ENCODE measurements at regions not wholly inside any gene's neighbourhood (a gene's known extent, or its start where the extent isn't known, plus 50 kb on each side); places are given as distances from the start of the nearest gene placed in this dataset.

GRCh38 chr3:106578911-106579310 is 710.1 kb upstream of the CBLB start:
- no peak for DNase-seq

DNA sequence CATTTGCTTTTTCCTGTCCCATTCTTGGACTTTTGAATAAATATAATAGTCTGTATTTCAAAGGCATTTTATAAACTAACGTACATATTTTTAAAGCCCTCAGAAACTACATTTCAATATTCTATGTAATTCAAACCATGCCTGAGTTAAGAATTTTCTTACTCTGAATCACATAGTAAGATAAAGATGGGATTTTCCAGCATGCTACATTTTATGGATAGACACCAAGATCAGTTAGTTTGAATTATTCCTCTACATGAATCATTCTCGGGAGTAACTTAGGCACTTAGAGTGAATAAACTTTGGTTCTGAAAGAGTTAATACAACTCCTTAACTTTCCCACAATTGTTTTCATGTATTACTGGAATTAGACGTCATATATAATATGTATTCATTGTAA is 713.3 kb upstream of the CBLB start:
- no peak for DNase-seq

DNA sequence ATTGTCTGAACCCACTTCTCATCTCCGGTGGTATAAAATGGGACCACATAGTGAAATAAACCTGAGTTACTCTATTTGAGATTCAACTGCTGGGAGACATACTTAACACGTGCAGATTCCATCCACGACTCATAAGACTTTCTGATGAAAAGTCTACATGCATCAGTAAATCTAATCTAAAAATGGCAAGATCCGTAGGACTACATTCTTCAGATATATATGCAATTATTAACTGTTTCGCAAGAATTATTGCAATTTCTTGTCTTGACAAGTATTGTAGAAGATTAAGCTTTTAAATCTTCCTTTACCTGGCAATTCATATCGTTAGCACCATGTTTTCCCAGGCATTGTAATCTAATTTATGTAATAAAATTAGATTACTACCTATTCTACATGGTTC is 718.7 kb upstream of the CBLB start:
- no peak for DNase-seq

DNA sequence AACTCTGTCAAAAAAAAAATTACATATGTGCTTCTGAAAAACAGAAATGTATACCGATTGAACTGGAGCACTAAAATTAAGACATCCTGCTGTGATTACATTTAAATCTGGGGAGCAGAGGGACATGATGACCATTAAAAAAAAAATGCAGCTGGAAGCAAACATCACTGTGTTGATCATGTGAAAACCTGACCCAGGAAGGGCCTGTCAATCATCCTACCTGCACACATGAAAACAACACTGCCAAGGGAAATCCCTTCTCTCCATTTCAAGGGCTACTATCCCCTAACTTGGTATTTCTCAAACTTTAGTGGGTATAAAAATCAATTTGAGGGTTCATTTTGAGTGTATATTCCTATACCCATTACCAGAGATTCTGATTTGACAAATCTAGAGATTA is 719.9 kb upstream of the CBLB start:
- no peak for DNase-seq

- no peak for DNase-seq
Measured at GRCh38 chr3:106589311-106589942, 720.6 kb upstream of the CBLB start.

- no peak for DNase-seq
Measured at GRCh38 chr3:106590216-106590615, 721.4 kb upstream of the CBLB start.

GRCh38 chr3:106593381-106593780 is 724.6 kb upstream of the CBLB start:
- no peak for DNase-seq

DNA sequence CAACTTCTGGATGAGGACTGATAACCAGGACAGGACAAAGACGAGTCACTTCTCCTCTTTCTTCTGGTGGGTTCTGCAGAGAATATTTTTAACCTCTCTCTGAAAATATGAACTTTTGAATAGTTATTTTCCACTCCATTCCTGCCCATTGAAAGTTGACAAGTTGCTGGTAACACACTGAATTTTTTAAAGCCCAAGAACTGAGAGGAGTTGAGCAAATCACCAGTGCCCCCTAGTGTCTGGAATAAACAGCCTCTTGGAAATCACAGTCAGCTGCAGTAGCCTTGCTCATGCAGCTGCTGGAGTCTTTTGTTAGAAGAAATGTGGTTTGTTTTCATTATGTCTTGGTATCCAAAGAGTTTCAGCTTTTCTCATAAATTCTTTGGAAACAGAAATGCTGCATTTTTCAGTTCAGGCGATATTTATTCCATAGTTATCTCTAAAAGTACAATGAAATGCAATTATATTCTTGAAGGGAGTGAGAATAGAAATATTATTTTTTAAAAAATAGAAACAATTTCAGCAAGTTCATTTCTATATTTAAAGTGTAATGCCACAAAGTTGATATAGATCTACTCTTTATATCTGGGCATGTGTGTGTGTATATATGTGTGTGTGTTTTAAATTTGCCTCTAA is 741.0 kb upstream of the CBLB start:
- DNase-seq = no peak

- DNase-seq = no peak
Measured at GRCh38 chr3:106610362-106610959, 741.6 kb upstream of the CBLB start.

- no peak for DNase-seq
Measured at GRCh38 chr3:106611116-106611515, 742.3 kb upstream of the CBLB start.

- no peak for DNase-seq
Measured at GRCh38 chr3:106611841-106612240, 743.0 kb upstream of the CBLB start.

- no peak for DNase-seq
Measured at GRCh38 chr3:106616556-106616955, 747.7 kb upstream of the CBLB start.

GRCh38 chr3:106617276-106617675 is 748.5 kb upstream of the CBLB start:
- no peak for DNase-seq

- no peak for DNase-seq
Measured at GRCh38 chr3:106620646-106621045, 751.8 kb upstream of the CBLB start.

- DNase-seq = no peak
Measured at GRCh38 chr3:106624154-106624553, 753.1 kb upstream of the CCDC54 start.

DNA sequence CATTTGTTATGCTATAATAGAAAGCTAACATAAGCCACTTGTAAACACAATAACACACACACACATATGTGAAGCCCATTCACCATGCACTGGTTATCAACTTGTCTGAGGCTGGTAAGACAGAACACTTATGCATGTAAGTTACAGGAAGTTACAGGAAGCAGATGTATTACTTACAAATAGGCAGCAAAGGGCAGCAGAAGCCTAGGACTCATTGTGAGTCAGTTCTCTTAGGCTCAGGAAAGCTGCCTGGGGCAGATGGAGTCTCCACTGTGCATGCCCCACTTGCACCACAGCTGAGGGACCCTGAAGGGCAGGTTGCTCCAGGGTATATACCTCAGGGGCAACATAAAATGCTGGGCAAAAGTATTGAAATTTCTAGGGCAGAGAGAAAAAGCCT is 748.8 kb upstream of the CCDC54 start:
- DNase-seq = no peak

DNA sequence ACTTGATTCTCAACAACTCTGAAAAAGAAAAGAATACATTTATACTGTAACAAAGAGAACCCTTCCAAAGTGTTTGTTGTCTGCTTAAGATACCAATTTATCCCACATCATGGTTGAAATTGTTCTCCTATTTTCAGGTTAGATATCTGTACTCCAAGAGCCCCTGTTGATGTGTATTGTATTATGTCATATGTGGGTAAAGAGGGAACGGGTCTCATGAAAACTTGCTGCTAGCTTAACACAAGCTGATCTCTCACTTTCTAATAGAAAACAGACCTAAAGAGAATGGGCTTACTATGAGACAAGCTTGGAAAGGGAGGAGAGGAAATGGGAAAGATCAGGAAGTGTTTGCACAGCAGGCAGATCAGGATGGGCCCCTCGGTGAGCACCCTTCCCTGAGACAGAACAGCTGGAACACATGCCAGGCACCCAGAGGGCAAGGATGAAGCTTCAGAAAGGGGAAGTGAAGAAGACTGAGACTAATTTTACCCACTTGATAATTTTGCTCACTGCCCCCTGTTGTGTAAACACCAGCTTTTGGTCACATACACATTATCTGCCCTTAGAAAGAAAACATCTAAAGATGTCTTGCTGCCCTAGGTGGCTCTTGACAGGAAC is 747.9 kb upstream of the CCDC54 start:
- no peak for DNase-seq

GRCh38 chr3:106631373-106632108 is 745.7 kb upstream of the CCDC54 start:
- no peak for DNase-seq

DNA sequence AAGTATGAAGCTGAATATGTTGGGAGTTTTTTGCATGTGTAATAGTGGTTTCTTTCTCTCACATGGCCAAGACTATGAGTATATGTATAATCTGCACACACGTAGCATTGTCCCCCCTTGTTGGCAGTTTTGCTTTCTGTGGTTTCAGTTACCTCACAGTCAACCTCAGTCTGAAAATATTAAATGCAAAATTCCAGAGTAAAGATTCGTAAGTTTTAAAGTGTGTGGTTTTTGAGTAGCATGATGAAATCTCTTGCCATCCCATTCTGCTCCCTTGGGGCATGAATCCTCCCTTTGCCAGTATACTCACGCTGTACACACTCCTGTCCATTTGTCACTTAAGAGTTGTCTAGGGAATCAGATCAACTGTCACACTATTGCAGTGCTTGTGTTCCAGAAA is 742.0 kb upstream of the CCDC54 start:
- no peak for DNase-seq

GRCh38 chr3:106635826-106636225 is 741.4 kb upstream of the CCDC54 start:
- no peak for DNase-seq

GRCh38 chr3:106640353-106640752 is 736.9 kb upstream of the CCDC54 start:
- DNase-seq = no peak

- DNase-seq = no peak
Measured at GRCh38 chr3:106642161-106642560, 735.1 kb upstream of the CCDC54 start.

DNA sequence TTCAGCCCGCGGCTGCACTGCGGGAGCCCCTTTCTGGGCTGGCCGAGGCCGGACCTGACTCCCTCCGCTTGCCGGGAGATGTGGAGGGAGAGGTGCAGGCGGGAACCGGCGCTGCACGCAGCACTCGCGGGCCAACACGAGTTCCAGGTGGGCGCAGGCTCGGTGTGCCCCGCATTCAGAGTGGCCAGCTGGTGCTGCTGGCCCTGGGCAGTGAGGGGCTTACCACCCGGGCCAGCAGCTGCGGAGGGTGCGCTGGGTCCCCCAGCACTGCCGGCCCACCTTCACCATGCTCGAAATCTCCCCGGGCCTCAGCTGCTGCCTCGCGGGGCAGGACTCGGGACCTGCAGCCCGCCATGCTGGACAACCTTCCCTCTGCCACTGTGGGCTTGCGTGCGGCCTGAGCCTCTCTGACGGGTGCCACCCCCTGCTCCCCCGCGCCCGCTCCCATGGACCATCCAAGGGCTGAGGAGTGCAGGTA is 733.5 kb upstream of the CCDC54 start:
- DNase-seq = no peak

Measured in GF-D8 (cell line).